GM10847 (cell line): ENCODE measurements at regions not wholly inside any gene's neighbourhood (a gene's known extent, or its start where the extent isn't known, plus 50 kb on each side); places are given as distances from the start of the nearest gene placed in this dataset.

Experiments used
- POLR2A ChIP-seq: IDR thresholded peaks from 2 replicates; pipeline ENCODE4 v1.6.1; 2011; ENCODE audit not compliant: insufficient read length; ENCODE audit errors: extremely low read depth

- no peak for TF ChIP-seq POLR2A
Measured at GRCh38 chr7:25812086-25812850, 339.7 kb upstream of the NFE2L3 start.

GRCh38 chr7:25813381-25813780, 338.6 kb upstream of the NFE2L3 start:
- TF ChIP-seq POLR2A = no peak

- TF ChIP-seq POLR2A = no peak
Measured at GRCh38 chr7:25815711-25816110, 336.3 kb upstream of the NFE2L3 start.

GRCh38 chr7:25820432-25821040, 331.5 kb upstream of the NFE2L3 start:
- TF ChIP-seq POLR2A = no peak

GRCh38 chr7:25821225-25821624, 330.8 kb upstream of the NFE2L3 start:
- TF ChIP-seq POLR2A = no peak

GRCh38 chr7:25822823-25823222, 329.2 kb upstream of the NFE2L3 start:
- TF ChIP-seq POLR2A = no peak

GRCh38 chr7:25823571-25823970, 328.4 kb upstream of the NFE2L3 start:
- no peak for TF ChIP-seq POLR2A

- TF ChIP-seq POLR2A = no peak
Measured at GRCh38 chr7:25828468-25828867, 323.5 kb upstream of the NFE2L3 start.

GRCh38 chr7:25829663-25830062, 322.3 kb upstream of the NFE2L3 start:
- TF ChIP-seq POLR2A = no peak

GRCh38 chr7:25830215-25830614, 321.8 kb upstream of the NFE2L3 start:
- TF ChIP-seq POLR2A = no peak

GRCh38 chr7:25831062-25831691, 320.8 kb upstream of the NFE2L3 start:
- TF ChIP-seq POLR2A = no peak

GRCh38 chr7:25831831-25832411, 320.1 kb upstream of the NFE2L3 start:
- TF ChIP-seq POLR2A = no peak

- TF ChIP-seq POLR2A = no peak
Measured at GRCh38 chr7:25832456-25832855, 319.5 kb upstream of the NFE2L3 start.

GRCh38 chr7:25832929-25833328, 319.1 kb upstream of the NFE2L3 start:
- TF ChIP-seq POLR2A = no peak

GRCh38 chr7:25834050-25834449, 317.9 kb upstream of the NFE2L3 start:
- TF ChIP-seq POLR2A = no peak

GRCh38 chr7:25835197-25835596, 316.8 kb upstream of the NFE2L3 start:
- no peak for TF ChIP-seq POLR2A
